SHP77 (cell line): ENCODE measurements at regions not wholly inside any gene's neighbourhood (a gene's known extent, or its start where the extent isn't known, plus 50 kb on each side); places are given as distances from the start of the nearest gene placed in this dataset.

Experiments
- DNase-seq, 2 experiments: peaks; one replicate each; lab custom pipeline; 2025; lab: John Stamatoyannopoulos, UW

GRCh38 chr9:27625751-27626150 lies 52.5 kb upstream of the C9orf72 start:
- DNase-seq, result no peak

GRCh38 chr9:27626244-27627187 lies 53.2 kb upstream of the C9orf72 start:
- no peak for DNase-seq

GRCh38 chr9:27627188-27627564 lies 53.9 kb upstream of the C9orf72 start:
- no peak for DNase-seq

- DNase-seq, result no peak
Observed at GRCh38 chr9:27628311-27628710, 55.0 kb upstream of the C9orf72 start.

GRCh38 chr9:27629425-27629824 lies 56.1 kb upstream of the C9orf72 start:
- no peak for DNase-seq

- DNase-seq, result no peak
Observed at GRCh38 chr9:27632254-27632653, 59.0 kb upstream of the C9orf72 start.

- DNase-seq, result no peak
Observed at GRCh38 chr9:27633764-27634163, 60.5 kb upstream of the C9orf72 start.

- DNase-seq, result no peak
Observed at GRCh38 chr9:27634879-27635278, 61.6 kb upstream of the C9orf72 start.

GRCh38 chr9:27638716-27639115 lies 65.4 kb upstream of the C9orf72 start:
- no peak for DNase-seq

- DNase-seq, result no peak
Observed at GRCh38 chr9:27645161-27645840, 72.0 kb upstream of the C9orf72 start.

- no peak for DNase-seq
Observed at GRCh38 chr9:27653246-27653645, 80.0 kb upstream of the C9orf72 start.

GRCh38 chr9:27653957-27654356 lies 80.7 kb upstream of the C9orf72 start:
- no peak for DNase-seq

- no peak for DNase-seq
Observed at GRCh38 chr9:27654629-27655285, 81.5 kb upstream of the C9orf72 start.

GRCh38 chr9:27655441-27655840 lies 82.2 kb upstream of the C9orf72 start:
- no peak for DNase-seq

GRCh38 chr9:27659001-27659400 lies 85.7 kb upstream of the C9orf72 start:
- DNase-seq, result no peak

GRCh38 chr9:27659571-27659970 lies 86.3 kb upstream of the C9orf72 start:
- DNase-seq, result no peak

GRCh38 chr9:27660148-27660547 lies 86.9 kb upstream of the C9orf72 start:
- no peak for DNase-seq

- DNase-seq, result no peak
Observed at GRCh38 chr9:27663526-27663925, 90.2 kb upstream of the C9orf72 start.

- DNase-seq, result no peak
Observed at GRCh38 chr9:27664121-27664779, 91.0 kb upstream of the C9orf72 start.

- no peak for DNase-seq
Observed at GRCh38 chr9:27665136-27665535, 91.9 kb upstream of the C9orf72 start.

GRCh38 chr9:27668280-27668679 lies 95.0 kb upstream of the C9orf72 start:
- no peak for DNase-seq

GRCh38 chr9:27671636-27672035 lies 98.4 kb upstream of the C9orf72 start:
- DNase-seq, result no peak
